Pancreas (tissue), 10 donors: ENCODE measurements at regions not wholly inside any gene's neighbourhood (a gene's known extent, or its start where the extent isn't known, plus 50 kb on each side); places are given as distances from the start of the nearest gene placed in this dataset.

Experiments used
- ATAC-seq, 4 donors: fragments of 200-7000 bp; cut with Tn5 transposase; one replicate each; pipeline versions ENCODE4 v1.8.0 to v1.9.1; 2020; ENCODE audit warnings: mild to moderate bottlenecking in 4 of 4, moderate library complexity in 4 of 4
- DNase-seq, 6 donors: peaks; one replicate each; pipeline ENCODE4 v3.0.0-alpha.2; 2020
- FAIRE-seq: peaks from 2 replicates; lab custom pipeline; 2012; peaks lifted over from hg19 to GRCh38; lab: Jason Lieb, UNC
- H3K27ac ChIP-seq, 4 donors: fragments of 200-600 bp; sonication (generic); 1 replicate in 3 of 4; 2 replicates in 1 of 4; pipeline versions ENCODE4 v1.5.0 to v1.8.0; 2020
- H3K27me3 ChIP-seq, 4 donors: fragments of 200-600 bp; one replicate each; pipeline ENCODE4 v1.8.0; 2021
- H3K36me3 ChIP-seq, 3 donors: fragments of 200-600 bp; sonication (generic) in 1 of 3; one replicate each; pipeline versions ENCODE4 v1.5.0 to v1.8.0; 2020 to 2021
- H3K4me1 ChIP-seq, 3 donors: fragments of 200-600 bp; one replicate each; pipeline ENCODE4 v1.8.0; 2021
- H3K4me3 ChIP-seq, 4 donors: fragments of 200-600 bp; sonication (generic) in 2 of 4; one replicate each; pipeline versions ENCODE4 v1.5.0 to v1.8.0; 2020 to 2021
- H3K9me3 ChIP-seq, 4 donors: fragments of 200-600 bp; one replicate each; pipeline ENCODE4 v1.8.0; 2021
- CTCF ChIP-seq, 4 donors: fragments of 200-600 bp; sonication (generic) in 3 of 4; IDR thresholded peaks; one replicate each; pipeline versions ENCODE4 v1.5.0 to v1.8.0; 2021; ENCODE audit warnings: antibody characterized with exemption in 4 of 4
- WGBS, 2 donors: extraction: QIAGEN DNeasy Blood & Tissue Kit; methylation state at CpG; one replicate each; pipeline ENCODE4 v1.1.7; 2013; 5-methylcytosine and 5-hydroxymethylcytosine counted together
- intact Hi-C, 3 donors: fragments of 100-400 bp; cut with DNase I; formaldehyde crosslinking; loops; one replicate each; pipeline versions ENCODE4 v1.11.1 to v1.14.2; 2022
- donor health status: healthy with polysubstance abuse.
- donor health status: DM: no; HTN: no; CAD: no; lungs with moderate emphysema.
- donor health status: DM: no; HTN: no; CAD: no.
- donor health status: control.
- donor health status: control.
- donor health status: Bipolar disorder and iron deficiency.
- donor health status: DM: yes; HTN: yes; CAD: no.
- donor health status: DM: no; HTN: no; CAD: no.
- donor health status: DM: no; HTN: no; CAD: no.
- donor health status: DM: yes; HTN: yes; CAD: no.

DNA sequence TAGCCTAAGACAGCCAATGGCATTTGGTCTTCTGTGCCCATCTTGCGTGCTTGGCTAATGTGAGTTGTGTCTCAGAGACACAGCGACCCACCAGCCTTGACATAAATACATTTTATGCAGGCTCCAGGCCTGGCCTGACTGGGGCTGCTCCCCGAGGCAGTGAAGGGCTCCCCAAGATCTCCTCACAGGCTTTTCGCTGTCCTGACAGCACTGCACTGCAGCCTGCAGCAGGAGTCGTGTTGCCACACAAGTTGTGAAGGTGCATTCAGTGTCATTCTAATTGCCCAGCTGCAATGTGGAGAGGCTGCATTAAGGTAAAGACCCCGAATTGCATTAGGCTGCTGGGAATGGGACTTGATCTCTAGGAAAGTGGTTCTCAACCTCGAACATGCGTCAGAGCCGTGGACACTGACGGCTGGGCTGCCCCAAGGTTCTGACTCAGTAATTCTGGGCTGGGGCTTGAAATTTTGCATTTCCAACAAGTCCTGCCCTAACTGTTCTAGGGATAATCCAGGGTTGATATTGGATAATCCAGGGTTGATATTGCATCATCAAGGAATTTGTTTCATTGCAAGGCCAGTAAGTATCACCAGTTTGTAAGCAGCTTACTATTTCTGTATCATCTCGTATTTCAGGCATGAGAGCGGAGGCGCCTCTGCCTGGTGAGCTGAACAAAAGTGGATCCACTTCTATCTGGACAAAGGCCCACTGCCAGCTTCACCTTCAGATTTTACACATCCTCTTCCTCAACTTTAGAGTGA, 108.7 kb upstream of the INSIG1 start:
- Histone ChIP-seq H3K27ac (no peak overlapping the region), H3K4me3 (no peak overlapping the region), H3K36me3 (no peaks in the 10 kb centered on the region), H3K4me1 (no peaks in the 10 kb centered on the region), H3K27me3 (no peaks in the 10 kb centered on the region), H3K9me3 (no peaks in the 10 kb centered on the region)
- no peak for ATAC-seq
- 78 to 79% methylated on average over 13 of the region's 13 CpGs for WGBS, 2 donors
- intact Hi-C loops = loop anchor here in 1 of 3 donors (5.0 kb wide), 1 partner anchor 58 kb away; no protein-coding TSS in a partner anchor
- no peak for DNase-seq
- FAIRE-seq = no peak
- no peak for TF ChIP-seq CTCF (IDR thresholded peaks at IDR 0.05)

DNA sequence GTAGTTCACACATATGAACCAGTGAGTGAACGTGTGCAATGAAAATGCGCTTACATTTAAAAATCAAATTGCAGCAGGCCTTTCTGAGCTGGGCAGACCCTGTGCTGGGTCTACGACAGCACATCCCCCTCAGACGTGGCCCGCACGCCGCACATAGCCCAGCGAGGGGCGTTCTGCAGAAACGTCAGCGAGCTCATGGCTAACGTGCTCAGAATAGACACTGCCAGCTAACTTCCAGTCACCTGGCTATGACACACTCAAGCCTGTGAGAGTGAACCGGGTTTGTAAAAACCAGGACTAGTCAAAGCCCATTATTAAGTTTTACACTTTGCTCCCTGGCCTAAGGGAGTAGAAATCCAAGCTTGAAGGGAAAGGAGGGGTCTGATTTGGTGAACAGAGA, 108.1 kb upstream of the INSIG1 start:
- no peaks in the 10 kb centered on the region for H3K4me1 ChIP-seq
- WGBS, 2 donors = 71 to 75% methylated on average over 13 of the region's 13 CpGs
- FAIRE-seq (no peak), DNase-seq (no peak), ATAC-seq (no peak)
- H3K27ac ChIP-seq = no peak overlapping the region
- intact Hi-C loops = loop anchor here in 1 of 3 donors (5.0 kb wide), 1 partner anchor 58 kb away; no protein-coding TSS in a partner anchor
- H3K9me3 ChIP-seq = no peaks in the 10 kb centered on the region
- H3K27me3 ChIP-seq = no peaks in the 10 kb centered on the region
- no peak overlapping the region for H3K4me3 ChIP-seq
- H3K36me3 ChIP-seq = no peaks in the 10 kb centered on the region
- no peak for TF ChIP-seq CTCF (IDR thresholded peaks at IDR 0.05)

DNA sequence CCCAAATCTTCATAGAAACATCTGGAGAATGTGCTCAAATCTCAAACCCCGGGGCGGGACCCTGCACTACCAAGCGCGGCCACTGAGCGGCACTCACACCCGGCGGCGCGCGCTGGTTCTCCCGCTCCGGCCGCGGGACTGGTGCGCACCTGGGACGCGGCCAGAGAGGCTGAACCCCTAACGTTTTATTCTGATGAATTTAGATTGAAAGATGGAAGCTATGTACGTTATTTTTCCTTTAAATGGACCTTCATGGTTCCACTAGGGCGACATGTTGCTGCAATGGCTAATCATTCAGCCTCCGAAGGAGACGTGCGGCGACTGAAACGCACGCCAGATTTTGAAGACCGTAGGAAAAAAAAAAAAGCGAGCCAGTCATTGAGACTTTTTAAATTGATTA, 107.0 kb upstream of the INSIG1 start:
- TF ChIP-seq CTCF (IDR thresholded peaks at IDR 0.05) = peak; percentile 74 to 84 (median 78)
- H3K9me3 ChIP-seq = no peaks in the 10 kb centered on the region
- FAIRE-seq (no peak), DNase-seq (peak in 4 of 6 donors; percentile 35 to 91 (median 66)), ATAC-seq (peak; percentile 85 to 99 (median 96))
- 5 to 6% methylated on average over 28 of the region's 28 CpGs for WGBS, 2 donors
- intact Hi-C loops = loop anchor here in 2 of 3 donors (5.0 kb wide), 1 partner anchor 152 kb away; no protein-coding TSS in a partner anchor
- H3K36me3 ChIP-seq = no peaks in the 10 kb centered on the region
- no peaks in the 10 kb centered on the region for H3K4me1 ChIP-seq
- no peaks in the 10 kb centered on the region for H3K27me3 ChIP-seq
- peak overlapping the region in 2 of 4 donors; percentile 30 for H3K4me3 ChIP-seq
- no peak overlapping the region for H3K27ac ChIP-seq

- ATAC-seq = peak in 3 of 4 donors; percentile 12 to 24 (median 21)
- whole genome bisulfite sequencing, 2 donors = 65 to 66% methylated on average over 14 of the region's 14 CpGs
These were observed 106.5 kb upstream of the INSIG1 start for GRCh38 chr7:155191137-155191536.

More at GRCh38 chr7:155191137-155191536, 106.5 kb upstream of the INSIG1 start:
- FAIRE-seq (no peak), DNase-seq (no peak)
- H3K9me3 ChIP-seq = no peaks in the 10 kb centered on the region
- H3K27me3 ChIP-seq = no peaks in the 10 kb centered on the region
- no peak for TF ChIP-seq CTCF (IDR thresholded peaks at IDR 0.05)
- H3K4me3 ChIP-seq = peak overlapping the region in 2 of 4 donors; percentile 30
- intact Hi-C loops = loop anchor here in 2 of 3 donors (5.0 kb wide), 1 partner anchor 151 kb away; no protein-coding TSS in a partner anchor
- H3K36me3 ChIP-seq = no peaks in the 10 kb centered on the region
- H3K4me1 ChIP-seq = no peaks in the 10 kb centered on the region
- H3K27ac ChIP-seq = no peak overlapping the region
